ENCODE measurements at regions not wholly inside any gene's neighbourhood (a gene's known extent, or its start where the extent isn't known, plus 50 kb on each side); places are given as distances from the start of the nearest gene placed in this dataset.

DNA sequence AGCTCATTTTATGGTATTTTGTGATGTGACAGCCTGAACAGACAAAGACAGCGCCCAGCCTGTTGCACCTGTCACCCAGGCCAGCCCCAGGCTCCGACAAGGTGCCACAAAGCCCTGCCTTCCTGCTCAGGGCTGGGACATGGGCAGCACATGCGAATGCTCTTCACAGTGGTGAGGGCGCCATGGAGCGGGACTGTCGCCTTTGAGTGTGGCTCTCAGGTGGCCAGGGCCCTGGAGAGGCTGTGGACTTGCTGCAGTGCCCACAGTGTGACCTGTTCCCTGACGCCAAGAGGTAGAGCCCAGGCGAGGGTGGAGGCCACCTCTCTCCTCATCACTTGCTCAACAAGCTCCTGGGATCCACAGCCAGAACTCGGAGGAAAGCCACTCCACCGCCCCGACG, 346.3 kb downstream of the SHANK2 start:
- Histone ChIP-seq H3K4me1 (ENCODE audit: low read length) (no peaks in the 10 kb centered on the region), H4K20me1 (ENCODE audit: insufficient read depth, low read depth, low read length) (no peaks in the 10 kb centered on the region), H3K4me3 (ENCODE audit: low read length) (no peak overlapping the region), H3K4me2 (ENCODE audit: low read depth, low read length, poor library complexity, severe bottlenecking) (no peak overlapping the region), H3K9me2 (replicated peaks; ENCODE audit: insufficient read depth, low read length) (no peaks in the 10 kb centered on the region), H3K27ac (ENCODE audit: low read length) (no peak overlapping the region), H3K79me2 (ENCODE audit: low read length) (no peaks in the 10 kb centered on the region), H3K9ac (ENCODE audit: low read length) (no peak overlapping the region), H3K9me3 (ENCODE audit: low read length) (no peaks in the 10 kb centered on the region), H3K27me3 (ENCODE audit: low read length) (no peaks in the 10 kb centered on the region), H3K36me3 (ENCODE audit: insufficient read depth, low read length) (no peaks in the 10 kb centered on the region), H2AFZ (ENCODE audit: low read length) (no peak overlapping the region)
- no peak for DNase-seq

GRCh38 chr11:70908223-70908622, 344.2 kb downstream of the SHANK2 start:
- Histone ChIP-seq H4K20me1 (ENCODE audit: insufficient read depth, low read depth, low read length) (no peaks in the 10 kb centered on the region), H3K36me3 (ENCODE audit: insufficient read depth, low read length) (no peaks in the 10 kb centered on the region), H3K4me2 (ENCODE audit: low read depth, low read length, poor library complexity, severe bottlenecking) (no peak overlapping the region), H3K9me3 (ENCODE audit: low read length) (no peaks in the 10 kb centered on the region), H3K9ac (ENCODE audit: low read length) (no peak overlapping the region), H3K4me1 (ENCODE audit: low read length) (no peaks in the 10 kb centered on the region), H3K79me2 (ENCODE audit: low read length) (no peaks in the 10 kb centered on the region), H3K9me2 (replicated peaks; ENCODE audit: insufficient read depth, low read length) (no peaks in the 10 kb centered on the region), H3K4me3 (ENCODE audit: low read length) (no peak overlapping the region), H2AFZ (ENCODE audit: low read length) (no peak overlapping the region), H3K27me3 (ENCODE audit: low read length) (no peaks in the 10 kb centered on the region), H3K27ac (ENCODE audit: low read length) (no peak overlapping the region)
- DNase-seq = no peak

- Histone ChIP-seq H3K36me3 (ENCODE audit: insufficient read depth, low read length) (no peaks in the 10 kb centered on the region), H3K4me2 (ENCODE audit: low read depth, low read length, poor library complexity, severe bottlenecking) (no peak overlapping the region), H3K4me3 (ENCODE audit: low read length) (no peak overlapping the region), H3K9me2 (replicated peaks; ENCODE audit: insufficient read depth, low read length) (no peaks in the 10 kb centered on the region), H4K20me1 (ENCODE audit: insufficient read depth, low read depth, low read length) (no peaks in the 10 kb centered on the region), H3K79me2 (ENCODE audit: low read length) (no peaks in the 10 kb centered on the region), H3K4me1 (ENCODE audit: low read length) (no peaks in the 10 kb centered on the region), H2AFZ (ENCODE audit: low read length) (no peak overlapping the region), H3K27me3 (ENCODE audit: low read length) (no peaks in the 10 kb centered on the region), H3K9me3 (ENCODE audit: low read length) (no peaks in the 10 kb centered on the region), H3K27ac (ENCODE audit: low read length) (no peak overlapping the region), H3K9ac (ENCODE audit: low read length) (no peak overlapping the region)
- DNase-seq = no peak
Observed at GRCh38 chr11:70910835-70911234, 341.5 kb downstream of the SHANK2 start.

- no peak overlapping the region for H3K9ac ChIP-seq (ENCODE audit: low read length)
- H3K27ac ChIP-seq (ENCODE audit: low read length) = no peak overlapping the region
- H3K36me3 ChIP-seq (ENCODE audit: insufficient read depth, low read length) = no peaks in the 10 kb centered on the region
- H3K4me1 ChIP-seq (ENCODE audit: low read length) = no peaks in the 10 kb centered on the region
- no peaks in the 10 kb centered on the region for H3K79me2 ChIP-seq (ENCODE audit: low read length)
- no peaks in the 10 kb centered on the region for H3K9me2 ChIP-seq (replicated peaks; ENCODE audit: insufficient read depth, low read length)
- H3K27me3 ChIP-seq (ENCODE audit: low read length) = no peaks in the 10 kb centered on the region
- no peak for DNase-seq
- H2AFZ ChIP-seq (ENCODE audit: low read length) = no peak overlapping the region
- H4K20me1 ChIP-seq (ENCODE audit: insufficient read depth, low read depth, low read length) = no peaks in the 10 kb centered on the region
- no peak overlapping the region for H3K4me2 ChIP-seq (ENCODE audit: low read depth, low read length, poor library complexity, severe bottlenecking)
- H3K4me3 ChIP-seq (ENCODE audit: low read length) = no peak overlapping the region
- no peaks in the 10 kb centered on the region for H3K9me3 ChIP-seq (ENCODE audit: low read length)
Observed at GRCh38 chr11:70912226-70912840, 340.0 kb downstream of the SHANK2 start.

- no peak for DNase-seq
- H3K9me2 ChIP-seq (replicated peaks; ENCODE audit: insufficient read depth, low read length) = no peaks in the 10 kb centered on the region
- no peaks in the 10 kb centered on the region for H4K20me1 ChIP-seq (ENCODE audit: insufficient read depth, low read depth, low read length)
- H2AFZ ChIP-seq (ENCODE audit: low read length) = no peak overlapping the region
- no peaks in the 10 kb centered on the region for H3K79me2 ChIP-seq (ENCODE audit: low read length)
- H3K4me2 ChIP-seq (ENCODE audit: low read depth, low read length, poor library complexity, severe bottlenecking) = no peak overlapping the region
- H3K9me3 ChIP-seq (ENCODE audit: low read length) = no peaks in the 10 kb centered on the region
- no peaks in the 10 kb centered on the region for H3K4me1 ChIP-seq (ENCODE audit: low read length)
- no peaks in the 10 kb centered on the region for H3K27me3 ChIP-seq (ENCODE audit: low read length)
- H3K36me3 ChIP-seq (ENCODE audit: insufficient read depth, low read length) = no peaks in the 10 kb centered on the region
- no peak overlapping the region for H3K9ac ChIP-seq (ENCODE audit: low read length)
- no peak overlapping the region for H3K27ac ChIP-seq (ENCODE audit: low read length)
- no peak overlapping the region for H3K4me3 ChIP-seq (ENCODE audit: low read length)
Observed at GRCh38 chr11:70913715-70914231, 338.6 kb downstream of the SHANK2 start.

GRCh38 chr11:70914496-70914895, 337.9 kb downstream of the SHANK2 start:
- DNase-seq = no peak
- H3K27ac ChIP-seq (ENCODE audit: low read length) = no peak overlapping the region
- H2AFZ ChIP-seq (ENCODE audit: low read length) = no peak overlapping the region
- no peak overlapping the region for H3K4me2 ChIP-seq (ENCODE audit: low read depth, low read length, poor library complexity, severe bottlenecking)
- no peaks in the 10 kb centered on the region for H3K79me2 ChIP-seq (ENCODE audit: low read length)
- H3K4me3 ChIP-seq (ENCODE audit: low read length) = no peak overlapping the region
- H4K20me1 ChIP-seq (ENCODE audit: insufficient read depth, low read depth, low read length) = no peaks in the 10 kb centered on the region
- no peak overlapping the region for H3K9ac ChIP-seq (ENCODE audit: low read length)
- H3K27me3 ChIP-seq (ENCODE audit: low read length) = no peaks in the 10 kb centered on the region
- H3K9me3 ChIP-seq (ENCODE audit: low read length) = no peaks in the 10 kb centered on the region
- H3K4me1 ChIP-seq (ENCODE audit: low read length) = no peaks in the 10 kb centered on the region
- H3K36me3 ChIP-seq (ENCODE audit: insufficient read depth, low read length) = no peaks in the 10 kb centered on the region
- H3K9me2 ChIP-seq (replicated peaks; ENCODE audit: insufficient read depth, low read length) = no peaks in the 10 kb centered on the region

GRCh38 chr11:70915158-70915985, 337.0 kb downstream of the SHANK2 start:
- Histone ChIP-seq H3K27me3 (ENCODE audit: low read length) (no peaks in the 10 kb centered on the region), H3K9me2 (replicated peaks; ENCODE audit: insufficient read depth, low read length) (no peaks in the 10 kb centered on the region), H2AFZ (ENCODE audit: low read length) (no peak overlapping the region), H3K79me2 (ENCODE audit: low read length) (no peaks in the 10 kb centered on the region), H3K27ac (ENCODE audit: low read length) (no peak overlapping the region), H3K4me2 (ENCODE audit: low read depth, low read length, poor library complexity, severe bottlenecking) (no peak overlapping the region), H3K9me3 (ENCODE audit: low read length) (no peaks in the 10 kb centered on the region), H3K4me3 (ENCODE audit: low read length) (no peak overlapping the region), H3K36me3 (ENCODE audit: insufficient read depth, low read length) (no peaks in the 10 kb centered on the region), H3K9ac (ENCODE audit: low read length) (no peak overlapping the region), H3K4me1 (ENCODE audit: low read length) (no peaks in the 10 kb centered on the region), H4K20me1 (ENCODE audit: insufficient read depth, low read depth, low read length) (no peaks in the 10 kb centered on the region)
- no peak for DNase-seq

- Histone ChIP-seq H3K79me2 (ENCODE audit: low read length) (no peaks in the 10 kb centered on the region), H2AFZ (ENCODE audit: low read length) (no peak overlapping the region)
- no peak for DNase-seq
Observed at GRCh38 chr11:70916351-70916750, 336.0 kb downstream of the SHANK2 start.

More at GRCh38 chr11:70916351-70916750, 336.0 kb downstream of the SHANK2 start:
- Histone ChIP-seq H3K4me1 (ENCODE audit: low read length) (no peaks in the 10 kb centered on the region), H4K20me1 (ENCODE audit: insufficient read depth, low read depth, low read length) (no peaks in the 10 kb centered on the region), H3K4me3 (ENCODE audit: low read length) (no peak overlapping the region), H3K9me2 (replicated peaks; ENCODE audit: insufficient read depth, low read length) (no peaks in the 10 kb centered on the region), H3K27me3 (ENCODE audit: low read length) (no peaks in the 10 kb centered on the region), H3K36me3 (ENCODE audit: insufficient read depth, low read length) (no peaks in the 10 kb centered on the region), H3K9ac (ENCODE audit: low read length) (no peak overlapping the region), H3K4me2 (ENCODE audit: low read depth, low read length, poor library complexity, severe bottlenecking) (no peak overlapping the region), H3K9me3 (ENCODE audit: low read length) (peaks cover under 1% of the 10 kb centered on the region), H3K27ac (ENCODE audit: low read length) (no peak overlapping the region)

All from Karpas-422 (cell line).